HG03095 (cell line): ENCODE measurements at regions not wholly inside any gene's neighbourhood (a gene's known extent, or its start where the extent isn't known, plus 50 kb on each side); places are given as distances from the start of the nearest gene placed in this dataset.
"Not testable (repeated sequence)": the region's sequence is repeated elsewhere in the genome, so short reads cannot be mapped to it uniquely, and the experiment has no call there.

ENCODE experiments used
- ATAC-seq: cut with Tn5 transposase; IDR thresholded peaks from one replicate; pipeline ENCODE4 v1.9.1; 2021; ENCODE audit warnings: moderate library complexity; ENCODE audit not compliant: unreplicated experiment

- no peak for ATAC-seq
Observed at GRCh38 chr5:164466033-164466432, 960.6 kb downstream of the MAT2B start.

- no peak for ATAC-seq
Observed at GRCh38 chr5:164470312-164470711, 964.9 kb downstream of the MAT2B start.

- no peak for ATAC-seq
Observed at GRCh38 chr5:164472165-164472564, 966.7 kb downstream of the MAT2B start.

- no peak for ATAC-seq
Observed at GRCh38 chr5:164475339-164475977, 970.0 kb downstream of the MAT2B start.

GRCh38 chr5:164481270-164481669, 975.9 kb downstream of the MAT2B start:
- no peak for ATAC-seq

GRCh38 chr5:164482351-164482750, 976.9 kb downstream of the MAT2B start:
- no peak for ATAC-seq

GRCh38 chr5:164484948-164485347, 979.5 kb downstream of the MAT2B start:
- no peak for ATAC-seq

- no peak for ATAC-seq
Observed at GRCh38 chr5:164487939-164488338, 982.5 kb downstream of the MAT2B start.

GRCh38 chr5:164497311-164498064, 992.1 kb downstream of the MAT2B start:
- no peak for ATAC-seq

GRCh38 chr5:164498438-164498837, 993.0 kb downstream of the MAT2B start:
- no peak for ATAC-seq

GRCh38 chr5:164500856-164501255, 995.4 kb downstream of the MAT2B start:
- no peak for ATAC-seq

- no peak for ATAC-seq
Observed at GRCh38 chr5:164501344-164501743, 995.9 kb downstream of the MAT2B start.

GRCh38 chr5:164504141-164504772, 998.8 kb downstream of the MAT2B start:
- ATAC-seq: peak; percentile 63

GRCh38 chr5:164505791-164506190, 1000.4 kb downstream of the MAT2B start:
- ATAC-seq: no peak

GRCh38 chr5:164518067-164518740, 1012.8 kb downstream of the MAT2B start:
- no peak for ATAC-seq

- no peak for ATAC-seq
Observed at GRCh38 chr5:164518741-164519080, 1013.3 kb downstream of the MAT2B start.

GRCh38 chr5:164532235-164532900, 1026.9 kb downstream of the MAT2B start:
- ATAC-seq: no peak

- not testable (repeated sequence) for ATAC-seq
Observed at GRCh38 chr5:164533426-164533825, 1028.0 kb downstream of the MAT2B start.

- ATAC-seq: no peak
Observed at GRCh38 chr5:164540174-164540573, 1034.8 kb downstream of the MAT2B start.

GRCh38 chr5:164545507-164545906, 1040.1 kb downstream of the MAT2B start:
- ATAC-seq: no peak

GRCh38 chr5:164553851-164554250, 1048.4 kb downstream of the MAT2B start:
- ATAC-seq: no peak
